ENCODE measurements at regions not wholly inside any gene's neighbourhood (a gene's known extent, or its start where the extent isn't known, plus 50 kb on each side); places are given as distances from the start of the nearest gene placed in this dataset.
A peak's percentile ranks its signal among the peaks of the same experiment; 100 is the strongest.

DNA sequence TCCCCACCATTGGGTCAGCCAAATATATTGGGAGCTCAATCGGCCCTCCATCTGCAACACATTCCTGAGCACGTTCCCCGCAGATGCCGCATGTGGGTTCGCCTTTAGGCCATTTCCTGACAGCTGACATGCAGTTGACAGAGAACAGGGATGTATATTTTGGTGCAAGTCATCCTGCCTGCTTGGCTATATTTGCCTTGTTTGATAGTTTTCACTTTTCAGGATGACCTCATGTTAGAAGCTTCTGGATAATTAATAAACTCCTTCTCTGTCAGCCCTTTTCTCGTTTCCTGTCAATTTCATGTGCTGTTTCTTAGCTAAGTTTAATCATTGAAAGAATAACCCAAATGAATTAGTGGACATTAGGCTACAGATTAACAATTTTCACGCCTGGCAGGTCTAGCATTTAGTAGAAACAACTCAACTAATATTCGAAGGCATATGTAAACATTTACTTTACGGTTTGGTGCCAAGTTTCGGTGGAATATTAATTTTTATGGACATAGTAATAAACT is 105.8 kb upstream of the SLC5A12 start:
- H3K36me3 Mint-ChIP-seq (ENCODE audit: unreplicated experiment) = peaks cover 23% of the 10 kb centered on the region
- peaks cover 8% of the 10 kb centered on the region for H3K4me1 Mint-ChIP-seq (ENCODE audit: low read depth, unreplicated experiment)
- H3K27me3 Mint-ChIP-seq (ENCODE audit: unreplicated experiment) = no peaks in the 10 kb centered on the region
- TF ChIP-seq CTCF (IDR thresholded peaks at IDR 0.05; ENCODE audit: partially characterized antibody, unreplicated experiment) = no peak
- no peak overlapping the region for H3K4me3 Mint-ChIP-seq (ENCODE audit: unreplicated experiment)
- no peak overlapping the region for H3K27ac Mint-ChIP-seq (ENCODE audit: unreplicated experiment)
- H3K9me3 Mint-ChIP-seq (ENCODE audit: unreplicated experiment) = peaks cover 8% of the 10 kb centered on the region
- peak; percentile 12 for DNase-seq

DNA sequence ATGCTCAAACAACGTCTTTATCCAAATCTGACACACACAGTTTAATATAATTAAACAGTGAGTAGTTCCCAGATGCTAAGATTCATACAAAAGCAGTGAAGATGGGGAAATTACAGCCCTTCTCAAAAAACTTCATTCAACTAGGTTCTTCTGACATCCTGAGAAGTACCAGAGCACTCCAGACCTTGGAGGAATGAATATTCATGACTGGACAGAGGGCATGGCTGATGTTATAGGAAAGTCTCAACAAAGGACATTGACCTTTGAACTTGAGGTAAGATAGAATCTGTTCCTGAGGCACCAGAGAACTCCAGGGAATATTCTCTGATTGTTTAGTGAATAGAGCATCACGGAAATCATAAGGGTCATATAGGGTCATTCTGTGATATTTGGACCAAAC is 106.4 kb upstream of the SLC5A12 start:
- Mint-ChIP-seq H3K36me3 (ENCODE audit: unreplicated experiment) (peaks cover 16% of the 10 kb centered on the region), H3K27me3 (ENCODE audit: unreplicated experiment) (no peaks in the 10 kb centered on the region), H3K4me3 (ENCODE audit: unreplicated experiment) (no peak overlapping the region), H3K9me3 (ENCODE audit: unreplicated experiment) (peaks cover 2% of the 10 kb centered on the region), H3K27ac (ENCODE audit: unreplicated experiment) (no peak overlapping the region), H3K4me1 (ENCODE audit: low read depth, unreplicated experiment) (peaks cover 8% of the 10 kb centered on the region)
- no peak for DNase-seq
- no peak for TF ChIP-seq CTCF (IDR thresholded peaks at IDR 0.05; ENCODE audit: partially characterized antibody, unreplicated experiment)

DNA sequence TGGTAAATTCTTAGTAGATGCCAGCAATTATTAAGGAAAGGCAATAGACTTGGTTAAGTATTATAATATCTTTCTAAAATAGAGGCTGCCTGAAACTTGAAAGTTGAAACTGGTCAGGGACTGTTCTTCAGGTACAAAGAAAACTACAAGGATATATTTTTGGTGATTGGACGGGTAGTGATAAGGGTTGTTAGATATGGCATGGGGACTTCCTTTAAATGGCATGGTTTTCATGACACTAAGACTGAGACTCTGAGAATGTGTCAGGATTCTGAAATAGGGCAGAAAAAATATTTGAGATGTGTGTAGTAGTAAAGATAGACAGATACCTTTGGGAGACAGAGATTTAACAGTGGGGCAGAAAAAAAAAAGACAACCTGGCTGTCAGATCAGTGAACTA is 108.4 kb upstream of the SLC5A12 start:
- Mint-ChIP-seq H3K9me3 (ENCODE audit: unreplicated experiment) (peaks cover 2% of the 10 kb centered on the region), H3K27ac (ENCODE audit: unreplicated experiment) (no peak overlapping the region), H3K4me3 (ENCODE audit: unreplicated experiment) (no peak overlapping the region), H3K4me1 (ENCODE audit: low read depth, unreplicated experiment) (peaks cover 8% of the 10 kb centered on the region), H3K27me3 (ENCODE audit: unreplicated experiment) (no peaks in the 10 kb centered on the region), H3K36me3 (ENCODE audit: unreplicated experiment) (peaks cover 3% of the 10 kb centered on the region)
- no peak for TF ChIP-seq CTCF (IDR thresholded peaks at IDR 0.05; ENCODE audit: partially characterized antibody, unreplicated experiment)
- no peak for DNase-seq

GRCh38 chr11:26830757-26831156 is 108.9 kb upstream of the SLC5A12 start:
- no peak for DNase-seq
- Mint-ChIP-seq H3K36me3 (ENCODE audit: unreplicated experiment) (no peaks in the 10 kb centered on the region), H3K9me3 (ENCODE audit: unreplicated experiment) (peaks cover 2% of the 10 kb centered on the region), H3K4me3 (ENCODE audit: unreplicated experiment) (no peak overlapping the region), H3K4me1 (ENCODE audit: low read depth, unreplicated experiment) (peaks cover 8% of the 10 kb centered on the region), H3K27ac (ENCODE audit: unreplicated experiment) (no peak overlapping the region), H3K27me3 (ENCODE audit: unreplicated experiment) (no peaks in the 10 kb centered on the region)
- TF ChIP-seq CTCF (IDR thresholded peaks at IDR 0.05; ENCODE audit: partially characterized antibody, unreplicated experiment) = no peak

DNA sequence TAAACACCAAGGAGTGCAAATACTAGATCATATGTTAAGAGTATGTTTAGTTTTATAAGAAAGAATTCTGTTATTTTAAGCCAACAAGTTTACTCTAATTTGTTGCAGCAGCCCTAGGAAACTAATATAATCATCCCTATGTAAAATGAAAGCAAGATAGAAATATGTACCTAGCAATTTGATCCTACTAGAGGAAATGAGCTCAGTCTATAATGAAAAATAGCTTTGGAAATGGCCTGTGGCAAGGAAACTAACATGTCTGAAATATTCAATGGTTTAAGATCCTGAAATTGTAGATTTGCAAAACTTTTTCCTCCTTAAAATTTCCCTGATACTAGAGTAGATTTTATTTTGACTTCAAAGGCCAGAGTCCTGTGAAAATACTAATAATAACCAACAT is 112.7 kb upstream of the SLC5A12 start:
- no peak overlapping the region for H3K4me3 Mint-ChIP-seq (ENCODE audit: unreplicated experiment)
- H3K27ac Mint-ChIP-seq (ENCODE audit: unreplicated experiment) = no peak overlapping the region
- DNase-seq = no peak
- TF ChIP-seq CTCF (IDR thresholded peaks at IDR 0.05; ENCODE audit: partially characterized antibody, unreplicated experiment) = no peak
- peaks cover 2% of the 10 kb centered on the region for H3K9me3 Mint-ChIP-seq (ENCODE audit: unreplicated experiment)
- H3K4me1 Mint-ChIP-seq (ENCODE audit: low read depth, unreplicated experiment) = no peaks in the 10 kb centered on the region
- no peaks in the 10 kb centered on the region for H3K36me3 Mint-ChIP-seq (ENCODE audit: unreplicated experiment)
- H3K27me3 Mint-ChIP-seq (ENCODE audit: unreplicated experiment) = no peaks in the 10 kb centered on the region

Measured in glutamatergic neuron (in vitro differentiated cells).